CD4-positive, alpha-beta T cell treated with Interleukin-1 beta for 1 hour (primary cell): ENCODE measurements at regions not wholly inside any gene's neighbourhood (a gene's known extent, or its start where the extent isn't known, plus 50 kb on each side); places are given as distances from the start of the nearest gene placed in this dataset.

Experiments used
- DNase-seq, 2 donors: peaks; one replicate each; pipeline ENCODE4 v3.0.0-alpha.2; 2020 to 2022

DNA sequence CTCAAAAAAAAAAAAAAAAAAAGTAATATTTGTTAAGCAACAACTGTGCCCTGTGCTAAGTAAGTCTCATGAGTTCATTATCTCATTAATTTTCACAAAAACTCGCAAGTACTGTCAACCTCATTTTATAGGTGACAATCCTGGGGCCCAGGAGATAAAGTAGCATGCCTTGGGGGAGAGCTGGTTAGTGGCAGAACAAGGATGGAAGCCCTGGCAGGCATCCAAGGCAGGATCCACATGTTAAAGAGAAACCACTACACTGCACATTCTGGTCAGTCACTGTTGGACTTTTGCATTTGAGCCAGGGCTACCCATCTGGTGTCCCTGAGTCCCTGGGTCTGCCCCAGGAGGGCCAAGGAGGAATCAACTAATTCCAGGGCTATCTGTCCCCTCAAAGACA is 54.6 kb downstream of the ZFP36L2 start:
- no peak for DNase-seq

DNA sequence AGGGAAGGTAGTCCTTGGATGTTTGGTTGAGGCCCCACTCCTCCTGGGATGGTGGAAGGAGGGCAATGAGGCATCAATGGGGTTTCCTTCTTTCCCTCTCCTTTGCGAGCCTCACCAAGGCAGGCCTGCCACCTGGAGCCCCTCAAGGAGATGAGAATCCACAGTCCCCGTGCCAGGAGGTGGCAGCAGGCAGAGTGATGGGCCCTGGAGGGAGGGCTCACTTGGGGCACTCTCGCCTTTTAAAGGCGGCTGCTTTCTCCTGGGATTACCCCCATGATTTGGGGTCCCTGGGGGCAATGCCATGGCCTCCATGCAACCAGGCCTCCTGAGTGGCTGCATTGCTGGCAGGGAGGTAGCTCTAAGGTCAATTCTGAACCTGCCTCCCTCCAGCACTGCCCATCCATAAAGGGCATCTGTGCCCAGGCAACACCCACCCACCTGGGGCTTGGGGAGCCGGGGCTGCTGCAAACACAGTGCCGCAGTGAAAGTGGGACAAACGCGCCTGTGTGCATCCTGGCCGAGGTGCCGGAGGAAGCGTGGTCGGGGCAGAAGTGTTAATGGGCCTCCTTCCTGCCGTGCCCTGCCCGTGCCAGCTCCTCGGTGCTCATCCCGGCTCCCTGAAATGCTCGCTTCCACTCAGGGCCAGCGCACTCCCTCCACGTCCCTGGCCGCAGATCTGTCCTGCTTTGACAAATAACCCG is 55.9 kb downstream of the ZFP36L2 start:
- DNase-seq, result peak in 1 of 2 donors; percentile 17

DNA sequence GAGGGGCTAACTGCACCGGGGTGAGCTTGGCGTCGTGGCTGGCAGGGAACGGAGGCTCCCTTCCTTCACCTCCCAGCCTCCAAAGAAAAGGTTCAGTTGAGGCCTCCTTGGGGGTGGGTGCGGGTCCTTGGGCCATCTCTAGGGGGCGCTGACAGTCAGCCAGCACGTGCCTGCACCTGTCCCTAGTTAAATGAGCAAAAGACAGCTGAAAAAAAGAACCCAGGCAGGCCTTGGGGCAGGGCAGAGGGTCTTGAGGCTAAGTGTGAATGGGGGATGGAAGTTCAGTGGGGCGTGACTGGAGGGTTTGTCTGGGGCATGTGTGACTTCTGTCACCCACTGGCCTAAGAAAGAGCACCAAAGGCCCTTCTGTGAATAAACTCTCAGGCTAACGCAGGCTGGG is 56.4 kb downstream of the ZFP36L2 start:
- DNase-seq, result peak; percentile 70 to 72

DNA sequence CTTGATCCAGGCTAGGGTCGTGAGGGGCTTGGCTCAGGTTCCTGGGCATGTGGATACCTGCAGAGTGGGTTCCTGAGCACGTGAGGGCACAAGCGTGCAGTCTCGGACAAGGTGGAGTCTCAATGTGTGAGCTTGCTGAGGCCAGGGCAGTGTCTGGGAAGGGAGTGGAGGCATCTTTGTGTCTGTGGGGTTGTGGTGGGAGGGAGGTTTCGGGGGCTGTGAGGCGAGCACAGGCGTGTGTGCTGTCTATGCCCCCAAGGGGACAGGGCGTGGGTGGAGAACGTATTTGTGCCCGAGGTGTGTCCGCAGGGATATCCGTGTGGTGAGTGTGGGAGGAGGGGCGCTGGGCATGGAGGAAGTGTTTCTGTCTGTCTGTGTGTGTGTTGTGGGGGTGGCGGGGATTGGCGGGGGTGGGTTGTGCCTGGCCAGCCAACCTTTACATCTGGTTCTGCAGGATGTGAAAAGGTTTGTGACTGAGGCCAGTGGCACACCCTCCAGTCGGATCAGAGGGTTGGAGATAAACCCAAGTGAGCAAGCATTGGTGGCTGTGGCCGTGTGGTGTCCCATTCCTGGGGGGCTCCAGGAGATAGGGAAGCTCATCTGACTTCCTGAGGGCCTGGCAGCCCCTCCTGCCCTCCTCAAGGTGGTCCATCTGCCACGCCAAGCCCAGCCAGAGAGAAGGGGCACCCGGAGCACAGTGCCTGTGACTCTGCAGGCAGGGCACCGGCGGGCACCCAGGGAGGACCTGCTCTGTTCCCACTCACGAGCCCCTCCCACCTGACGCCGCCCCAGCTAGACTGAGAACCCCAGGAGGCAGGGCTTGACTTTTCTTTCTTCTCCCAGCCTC is 57.1 kb downstream of the ZFP36L2 start:
- peak in 1 of 2 donors; percentile 80 for DNase-seq

DNA sequence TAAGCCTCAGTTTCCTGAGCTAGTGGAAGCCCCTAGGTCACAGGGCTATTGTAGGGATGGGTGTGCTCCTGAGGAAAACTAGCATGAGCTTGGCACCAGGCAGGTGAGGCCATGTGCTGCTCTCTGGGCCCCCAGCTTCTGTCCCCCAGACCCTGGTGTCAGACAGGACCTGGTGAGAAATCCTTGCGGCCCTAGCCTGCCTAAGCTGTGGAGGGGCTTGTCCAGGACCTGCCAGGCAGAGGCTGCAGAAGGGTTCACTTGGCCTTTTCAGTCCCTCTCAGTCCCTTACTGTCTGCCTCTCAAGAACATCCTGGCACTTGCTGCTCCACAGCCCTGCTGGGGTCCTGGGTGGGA is 58.4 kb downstream of the ZFP36L2 start:
- DNase-seq, result no peak

DNA sequence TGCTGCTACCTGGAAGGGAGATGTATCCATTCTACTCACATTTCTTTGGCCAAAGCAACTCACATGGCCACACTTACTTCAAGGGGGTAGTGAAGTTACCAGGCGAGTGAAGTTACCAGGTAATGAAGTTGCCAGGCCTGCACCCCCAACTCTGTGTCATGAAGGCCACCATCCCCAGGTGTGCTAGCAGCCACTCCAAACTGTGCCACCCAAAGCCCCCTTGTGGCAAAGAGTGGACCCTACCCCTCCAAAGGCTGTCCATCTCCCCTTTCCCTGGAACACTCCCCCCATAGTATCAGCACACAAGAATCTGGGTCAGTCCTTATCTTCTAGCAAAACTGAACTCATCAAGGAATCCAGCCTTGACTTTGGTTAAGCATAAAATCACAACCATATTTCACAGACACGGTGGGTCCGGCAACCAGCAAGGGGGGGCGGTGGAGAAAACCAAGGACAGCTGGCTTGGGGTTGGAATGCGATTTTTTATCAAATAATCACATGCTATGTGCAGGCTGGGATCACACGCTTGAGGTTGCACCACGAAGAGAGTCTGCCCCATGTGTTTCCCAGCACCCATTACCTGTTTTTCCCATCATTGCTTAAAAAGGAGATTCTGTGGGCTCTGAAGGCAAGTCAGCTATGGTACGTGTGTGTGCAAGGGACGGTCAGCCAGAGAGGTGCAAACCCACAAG is 60.9 kb downstream of the ZFP36L2 start:
- peak in 1 of 2 donors; percentile 11 for DNase-seq

DNA sequence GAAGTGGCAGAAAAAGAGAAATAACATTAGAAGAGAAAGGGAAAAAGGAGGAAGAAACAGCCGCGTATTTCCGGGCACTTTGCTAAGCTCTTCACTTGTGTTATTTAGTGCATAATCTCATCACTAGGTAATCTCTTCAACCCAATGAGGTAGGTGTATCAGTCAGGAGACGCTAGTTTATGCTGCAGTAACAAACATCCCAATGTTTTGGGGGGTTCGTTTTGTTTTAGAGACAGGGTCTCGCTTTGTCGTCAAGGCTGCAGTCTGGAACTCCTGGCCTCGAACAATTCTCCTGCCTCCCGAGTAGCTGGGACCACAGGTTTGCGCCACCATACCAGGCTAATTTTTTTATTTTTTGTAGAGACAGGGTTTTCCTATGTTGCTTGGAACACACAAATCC is 61.7 kb downstream of the ZFP36L2 start:
- DNase-seq, result no peak

DNA sequence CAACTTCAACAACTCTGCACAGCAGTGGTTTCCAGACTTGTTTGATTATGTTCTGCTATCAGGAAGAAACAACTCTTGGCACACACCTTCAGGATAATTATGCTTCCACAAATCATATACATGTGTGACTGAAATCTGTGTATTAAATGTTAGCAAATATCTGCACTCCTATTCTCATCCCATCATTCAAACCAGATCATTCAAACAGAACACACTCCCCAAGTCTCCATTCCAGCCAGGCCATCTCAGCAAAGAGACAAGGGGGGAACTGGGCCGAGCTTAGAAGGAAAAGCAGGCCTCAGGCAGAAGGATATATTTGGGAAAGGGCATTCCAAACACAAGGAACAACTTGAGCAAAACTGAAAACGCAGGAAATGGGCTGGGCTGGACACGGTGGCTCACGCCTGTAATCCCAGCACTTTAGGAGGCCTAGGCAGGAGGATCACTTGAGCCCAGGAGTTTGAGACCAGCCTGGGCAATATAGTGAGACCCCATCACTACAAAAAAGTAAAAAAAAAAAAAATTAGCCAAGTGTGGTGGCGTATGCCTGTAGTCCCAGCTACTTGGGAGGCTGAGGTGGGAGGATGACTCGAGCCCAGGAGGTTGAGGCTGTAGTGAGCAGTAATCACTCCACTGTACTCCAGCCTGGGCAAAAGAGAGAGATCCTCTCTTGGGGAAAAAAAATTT is 62.7 kb downstream of the ZFP36L2 start:
- no peak for DNase-seq

DNA sequence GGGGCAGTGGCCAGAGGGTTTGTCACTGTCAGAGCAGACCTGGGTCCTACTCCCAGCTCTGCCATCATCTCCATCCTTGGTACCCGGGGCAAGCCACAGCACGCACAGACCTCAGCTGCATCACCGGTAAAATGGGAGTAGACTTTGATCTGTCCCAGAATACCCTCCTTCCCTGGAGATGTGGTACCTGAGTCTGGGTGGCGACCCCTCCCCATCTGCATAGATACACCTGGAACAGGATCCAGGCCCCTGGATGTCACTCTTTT is 64.0 kb downstream of the ZFP36L2 start:
- no peak for DNase-seq

DNA sequence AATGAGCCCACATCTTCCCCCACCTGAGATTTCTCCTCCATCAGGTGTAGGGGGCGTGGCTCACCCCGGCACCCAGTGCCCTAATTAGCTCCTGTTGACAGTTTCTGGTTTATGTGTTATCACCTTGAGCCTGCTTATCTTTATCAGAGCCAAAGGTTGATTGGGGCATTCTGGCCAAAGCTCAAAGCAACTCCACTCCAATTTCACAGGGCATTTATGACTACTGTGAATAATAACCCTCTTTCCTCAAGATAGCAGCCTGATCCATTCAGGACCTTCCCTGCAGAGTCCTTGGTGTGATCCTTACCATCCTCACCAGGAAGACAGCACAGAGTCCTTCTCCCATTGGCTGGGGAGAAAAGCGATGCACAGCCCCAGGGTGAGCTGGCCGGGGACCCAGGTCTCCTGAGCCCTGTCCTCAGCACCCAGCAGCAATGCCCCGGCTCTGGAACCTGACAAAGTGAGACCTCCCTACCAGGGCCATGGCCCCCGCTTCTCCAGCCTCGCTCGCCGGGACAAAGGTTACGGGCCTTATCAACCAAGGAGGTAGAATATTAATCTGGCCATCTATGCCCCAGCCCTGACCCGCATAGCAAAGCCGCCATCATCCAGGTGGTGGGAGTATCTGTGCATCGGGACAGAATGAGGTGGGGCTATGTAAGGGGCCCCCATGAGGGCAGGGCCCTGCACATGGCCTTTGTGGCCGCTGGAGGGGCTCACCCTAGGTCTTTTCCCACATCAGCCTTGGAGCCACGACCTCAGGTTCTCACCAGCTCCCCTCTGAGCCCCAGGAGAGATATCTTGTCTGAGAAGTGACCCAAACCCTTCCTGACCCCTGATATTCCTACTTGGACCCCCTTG is 64.5 kb downstream of the ZFP36L2 start:
- DNase-seq, result no peak

DNA sequence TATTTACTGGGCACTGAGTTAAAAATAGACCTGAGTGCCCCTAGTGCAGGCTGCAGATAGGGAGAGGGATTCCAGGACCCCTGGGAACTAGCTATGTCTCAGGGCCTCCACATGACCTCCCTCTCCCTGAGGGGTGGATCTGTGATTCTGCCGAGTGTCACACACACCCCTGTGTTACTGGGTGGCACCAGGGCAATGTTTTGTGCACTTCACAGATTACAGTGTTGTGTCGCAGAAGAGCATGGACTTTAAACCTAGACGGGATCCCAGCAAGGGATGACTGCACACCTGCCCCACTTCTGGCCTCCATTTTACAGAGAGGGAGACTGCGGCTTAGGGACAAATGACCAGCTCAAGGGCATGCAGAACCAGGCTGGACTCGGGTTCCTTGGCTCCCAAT is 65.6 kb downstream of the ZFP36L2 start:
- DNase-seq, result no peak

DNA sequence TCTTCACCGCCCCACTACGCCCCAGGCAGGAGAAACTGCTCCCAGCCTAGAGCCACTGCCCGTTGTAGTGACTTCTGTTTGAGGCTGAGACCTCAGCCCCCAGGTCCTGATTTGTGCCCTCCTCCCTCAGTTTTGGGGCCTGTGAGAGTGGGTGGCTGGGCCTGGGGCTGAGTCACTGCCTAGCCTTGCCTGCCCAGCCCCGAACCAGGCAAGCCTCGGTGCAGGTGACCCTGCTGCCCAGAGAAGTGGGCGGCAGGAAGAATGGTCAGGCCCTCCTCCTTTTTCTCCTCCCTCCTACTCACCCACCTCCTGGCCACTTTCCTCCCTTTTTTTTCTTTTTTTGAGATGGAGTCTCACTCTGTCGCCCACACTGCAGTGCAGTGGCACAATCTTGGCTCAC is 66.6 kb downstream of the ZFP36L2 start:
- no peak for DNase-seq

DNA sequence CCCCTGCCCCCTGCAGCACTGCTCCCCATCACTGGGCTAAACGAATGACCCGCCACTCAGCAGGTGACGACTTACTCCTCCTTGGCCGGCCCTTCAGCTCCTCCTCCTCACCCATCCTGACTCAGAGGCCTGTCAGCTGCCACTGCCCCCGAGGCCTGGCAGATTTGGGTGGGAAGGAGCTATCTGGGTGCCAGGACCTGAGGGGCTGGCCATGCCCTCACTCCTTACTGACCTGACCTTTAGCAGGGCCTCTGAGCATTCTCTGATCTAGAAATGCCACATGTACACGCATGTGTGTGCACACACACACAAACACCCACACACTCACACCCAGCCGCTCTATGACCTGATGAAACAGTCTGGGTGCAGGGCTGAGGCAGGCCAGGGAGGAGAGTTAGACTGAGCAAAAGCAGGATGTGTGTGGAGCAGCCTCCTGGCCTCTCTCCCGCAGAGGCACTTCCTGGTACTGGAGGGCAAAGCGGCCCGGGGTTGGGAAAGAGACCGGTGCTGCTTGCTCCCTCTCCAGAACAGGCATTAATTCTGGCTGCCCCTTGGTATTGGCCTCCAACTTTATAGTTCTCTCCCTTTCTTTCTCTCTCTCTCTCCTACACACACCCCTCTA is 68.0 kb downstream of the ZFP36L2 start:
- peak in 1 of 2 donors; percentile 71 for DNase-seq

DNA sequence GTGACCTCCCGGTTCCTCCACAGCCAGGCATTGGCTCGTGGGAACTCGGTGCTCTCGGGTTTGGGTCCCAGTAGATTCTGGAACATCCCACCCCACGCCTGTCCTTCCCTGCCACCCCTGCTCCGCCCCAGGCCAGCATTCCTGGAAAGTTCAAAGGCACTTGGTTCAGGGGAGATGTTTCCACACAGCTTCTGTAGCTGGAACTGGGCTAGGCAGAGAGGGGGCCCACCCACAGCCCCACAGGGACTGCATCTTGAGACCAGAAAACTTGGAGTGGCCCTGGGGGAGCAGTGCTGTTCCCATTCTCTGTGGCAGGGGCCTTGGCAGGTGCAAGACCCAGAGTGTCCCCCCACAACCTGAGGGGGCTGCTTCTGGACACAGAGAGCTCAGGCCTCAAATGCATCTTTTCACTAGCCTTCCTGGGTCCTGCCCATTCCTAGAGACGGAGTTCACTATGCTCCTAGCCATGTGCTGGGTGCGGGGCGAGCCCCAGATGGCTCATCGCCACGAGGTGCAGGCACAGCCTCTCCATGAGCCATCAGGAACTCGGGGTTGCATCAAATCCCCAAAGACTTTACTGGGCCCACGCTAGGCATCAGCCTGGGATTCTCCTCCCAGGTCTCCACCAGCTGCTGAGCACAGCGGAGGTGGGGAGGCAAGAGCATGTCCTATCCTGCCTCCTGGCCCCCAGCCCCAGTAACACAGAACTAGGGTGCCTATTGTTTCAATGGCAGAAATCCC is 68.7 kb downstream of the ZFP36L2 start:
- no peak for DNase-seq

DNA sequence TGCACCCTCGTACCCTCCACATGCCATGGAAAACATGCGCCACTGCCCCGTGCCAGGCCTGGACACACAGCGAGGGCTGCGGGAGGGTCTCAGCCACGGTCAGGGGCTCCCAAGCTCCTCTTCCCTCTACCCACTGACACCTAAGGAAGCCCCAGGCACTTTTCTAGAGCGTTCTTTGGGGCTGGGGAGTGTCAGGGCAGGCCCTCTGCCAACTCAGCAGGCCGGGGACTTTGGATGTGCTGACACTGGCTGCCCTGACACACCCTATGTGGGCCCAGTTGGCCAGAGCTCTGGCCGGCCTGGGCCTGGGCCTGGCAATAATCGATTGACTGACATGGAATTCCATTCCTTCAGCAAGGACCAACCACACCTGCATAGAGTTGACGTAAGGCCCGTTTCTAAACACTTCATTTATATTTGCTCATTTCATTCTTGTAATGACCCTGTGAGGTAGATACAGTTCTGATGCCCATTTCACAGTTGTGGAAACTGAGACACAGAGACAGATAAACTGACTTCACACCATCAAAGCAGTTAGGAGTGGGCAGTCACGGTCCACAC is 70.5 kb downstream of the ZFP36L2 start:
- no peak for DNase-seq

DNA sequence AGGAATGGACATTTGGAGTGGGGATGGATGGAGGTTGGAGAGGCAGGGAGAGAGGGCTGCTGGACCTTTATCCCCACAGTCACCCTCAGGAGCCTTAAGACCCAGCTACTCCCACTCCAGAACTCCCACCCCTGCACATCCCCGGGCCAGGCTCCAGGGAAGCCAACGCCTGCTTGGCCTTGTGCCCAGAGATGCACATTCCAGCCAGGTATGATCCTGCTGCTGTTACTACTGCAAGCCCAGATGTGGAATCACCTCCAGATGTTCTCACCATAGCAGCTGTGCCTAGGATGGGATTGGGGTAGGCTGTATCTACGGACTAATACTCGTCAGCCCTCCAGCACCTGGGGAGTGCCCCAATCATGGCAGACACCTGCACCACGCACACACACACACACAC is 71.7 kb downstream of the ZFP36L2 start:
- DNase-seq, result no peak

DNA sequence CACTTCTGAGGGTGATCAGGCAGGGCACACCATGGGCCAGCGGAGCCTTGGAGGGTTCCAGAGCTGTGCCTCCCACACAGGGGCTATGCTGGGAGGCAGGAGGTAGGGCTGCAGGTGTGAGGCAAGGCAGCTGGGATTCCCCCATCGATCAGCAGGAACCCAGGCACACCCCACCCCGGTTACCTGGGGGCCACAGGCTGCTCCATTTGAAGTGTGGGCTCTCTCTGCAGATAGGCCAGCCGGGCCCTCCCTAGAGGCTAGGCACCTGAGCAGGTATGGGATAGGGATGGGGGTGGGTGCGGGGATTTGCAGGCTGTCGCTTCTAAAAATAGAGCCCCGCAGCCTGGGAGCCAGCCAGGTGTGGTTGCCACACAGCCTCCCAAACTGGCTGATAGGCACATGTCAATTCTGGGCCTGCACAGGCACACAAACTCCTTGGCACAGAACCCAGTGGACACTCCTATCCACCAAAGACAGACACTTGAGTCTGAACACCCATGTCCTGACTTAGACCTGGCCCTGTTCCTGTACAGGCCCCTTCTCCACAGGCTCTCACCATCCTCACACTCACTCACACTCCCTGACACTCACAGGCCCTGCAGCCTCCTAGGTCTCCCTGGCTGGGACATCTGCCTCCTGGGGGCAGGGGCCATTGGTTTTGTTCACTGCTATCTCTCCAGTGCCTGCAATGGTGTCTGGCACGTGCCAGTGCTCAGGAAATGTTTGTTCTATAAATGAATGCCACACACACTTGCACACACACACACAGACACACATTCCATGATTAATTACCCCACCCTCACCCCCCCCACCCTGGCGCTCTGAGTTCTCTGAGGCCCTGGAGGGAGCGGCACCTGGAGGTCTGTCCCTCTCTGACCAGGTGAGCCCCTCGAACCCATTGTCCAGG is 73.4 kb downstream of the ZFP36L2 start:
- no peak for DNase-seq

DNA sequence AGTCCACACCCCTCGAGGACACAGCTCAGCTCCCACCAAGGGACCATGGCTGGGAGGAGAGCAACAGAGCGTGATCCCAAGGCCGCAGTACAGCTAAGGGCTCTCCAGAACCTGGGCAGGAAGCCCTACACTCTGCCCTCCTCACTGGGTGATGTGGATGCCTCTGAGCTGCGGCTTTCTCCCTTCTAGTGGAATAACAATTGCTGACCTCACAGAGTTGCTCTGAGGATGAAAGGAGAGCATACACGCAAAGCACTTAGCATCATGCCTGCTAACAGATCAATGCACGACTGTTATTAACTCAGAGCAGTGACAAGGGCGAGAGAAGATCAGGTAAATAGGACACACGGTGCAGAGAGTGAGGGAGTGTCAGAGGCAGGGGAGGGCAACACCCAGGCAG is 74.2 kb downstream of the ZFP36L2 start:
- DNase-seq, result no peak

DNA sequence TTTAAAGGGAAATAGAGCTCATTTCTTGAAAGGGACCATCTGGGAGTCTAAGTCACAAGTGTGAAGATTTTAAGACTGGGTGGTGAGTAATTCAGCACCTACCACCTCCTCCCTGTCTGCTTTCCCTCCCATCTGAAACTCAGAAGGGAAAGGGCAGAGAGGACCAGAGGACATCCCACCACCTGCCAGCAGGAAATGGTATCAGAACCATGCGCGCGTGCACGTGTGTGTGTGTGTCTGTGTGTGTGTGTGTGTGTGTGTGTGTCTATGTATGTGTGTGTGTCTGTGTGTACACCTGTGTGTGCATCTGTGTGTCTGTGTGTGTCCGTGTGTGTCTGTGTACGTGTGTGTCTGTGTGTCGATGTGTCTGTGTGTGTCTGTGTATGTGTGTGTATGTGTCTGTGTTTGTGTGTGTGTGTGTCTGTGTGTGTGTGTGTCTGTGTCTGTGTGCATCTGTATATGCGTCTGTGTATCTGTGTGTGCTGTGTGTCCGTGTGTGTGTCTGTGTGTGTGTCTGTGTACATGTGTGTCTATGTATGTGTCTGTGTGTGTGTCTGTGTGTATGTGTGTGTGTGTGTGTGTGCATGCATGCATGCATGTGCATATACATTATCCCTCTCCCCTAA is 76.8 kb downstream of the ZFP36L2 start:
- no peak for DNase-seq
